Hematopoietic multipotent progenitor cell treated with erythropoietin and hydrocortisone succinate and interleukin-3 and kit ligand, for 4 days (in vitro differentiated cells): ENCODE measurements at regions not wholly inside any gene's neighbourhood (a gene's known extent, or its start where the extent isn't known, plus 50 kb on each side); places are given as distances from the start of the nearest gene placed in this dataset.

Experiments
- DNase-seq: peaks from one replicate; pipeline ENCODE4 v3.0.0-alpha.2; 2015

DNA sequence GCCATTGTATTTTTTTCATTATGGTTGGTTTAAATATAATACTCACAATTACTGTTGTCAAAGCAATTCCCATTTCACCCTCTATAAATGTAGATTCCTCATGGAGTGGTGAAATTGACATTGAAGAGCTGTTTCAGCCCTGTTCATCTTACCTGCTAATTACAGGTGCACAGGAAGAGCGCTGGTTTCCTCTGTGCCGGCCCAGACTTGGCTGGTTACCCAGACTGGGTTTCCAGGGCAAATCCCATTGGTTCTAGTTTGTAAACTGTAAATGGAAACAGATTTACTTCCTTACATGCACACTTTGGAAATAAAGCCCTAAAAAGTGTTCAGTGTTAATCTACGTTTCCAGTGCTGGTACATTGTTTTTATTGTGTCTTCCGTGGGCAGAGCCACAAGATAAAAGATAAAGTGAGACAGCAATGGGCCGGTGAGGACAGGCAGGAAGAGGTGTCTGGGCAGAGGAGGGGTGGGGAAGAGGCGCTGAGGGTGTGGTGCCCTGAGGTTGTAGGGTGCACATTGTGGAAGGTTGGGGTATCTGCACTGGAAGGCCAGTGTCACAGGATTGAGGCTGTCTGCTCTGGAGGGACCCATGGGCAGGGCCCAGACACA is 71.6 kb upstream of the ZPBP start:
- peak; percentile 52 for DNase-seq

- DNase-seq: no peak
These were observed 67.2 kb upstream of the ZPBP start for GRCh38 chr7:50160206-50160605.

DNA sequence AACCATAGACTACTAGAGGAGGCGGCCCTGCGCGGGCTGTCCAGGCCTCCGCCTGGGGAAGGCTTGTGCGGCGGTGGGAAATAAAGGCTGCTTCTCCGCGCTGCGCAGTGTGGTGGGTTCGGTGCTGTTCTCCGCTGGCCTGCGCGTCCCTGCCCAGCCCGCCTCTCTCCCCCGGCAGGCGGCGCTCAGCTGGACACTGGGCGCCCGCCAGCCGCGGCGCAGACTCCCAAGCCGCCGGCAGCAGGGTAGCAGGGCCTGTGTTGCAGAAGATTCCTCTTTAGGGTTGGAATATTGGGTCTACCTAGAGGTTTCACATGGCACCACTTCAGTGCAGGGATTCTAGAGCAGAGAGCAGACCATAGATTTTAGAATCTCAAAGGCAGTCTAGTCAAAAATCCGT is 66.1 kb upstream of the ZPBP start:
- no peak for DNase-seq

DNA sequence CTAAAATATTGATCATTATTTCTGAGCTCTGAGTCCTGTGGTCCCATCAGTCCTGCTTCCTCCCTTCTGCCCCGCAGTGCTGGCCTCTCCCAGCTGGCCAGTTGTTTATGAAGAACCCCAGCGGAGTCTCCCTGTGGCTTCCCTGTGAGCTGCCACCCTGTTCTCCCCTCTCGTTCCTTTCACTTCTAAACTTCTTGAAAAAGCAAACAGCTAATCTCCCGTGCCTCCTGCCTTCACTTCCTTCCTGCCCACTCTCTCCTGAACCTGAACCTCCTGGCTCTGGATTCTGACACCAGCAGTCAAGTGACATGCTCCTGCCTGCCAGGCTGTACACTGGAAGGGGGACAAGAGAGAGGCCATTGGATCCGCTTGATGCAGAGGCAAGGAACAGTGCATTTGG is 63.7 kb upstream of the ZPBP start:
- peak; percentile 72 for DNase-seq

- DNase-seq: no peak
These were observed 63.1 kb upstream of the ZPBP start for GRCh38 chr7:50156163-50156562.

DNA sequence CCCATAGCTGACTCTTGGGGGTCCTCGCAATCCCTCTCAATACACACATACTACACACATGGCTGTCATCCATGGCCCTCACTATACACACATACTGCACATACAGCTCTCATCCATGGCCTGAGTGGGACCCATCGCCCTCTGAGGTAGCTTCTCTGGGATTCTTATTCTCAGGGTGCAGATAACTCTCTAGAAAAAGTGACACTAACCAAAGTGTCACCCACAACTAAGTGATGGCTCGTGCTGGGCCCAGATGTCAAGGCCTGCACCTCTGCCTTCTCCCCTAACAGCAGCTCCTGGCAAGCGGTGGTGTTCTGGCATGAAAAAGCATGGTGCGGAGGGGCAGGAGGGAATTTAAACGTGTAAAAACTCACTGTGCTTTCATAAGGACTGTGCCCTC is 62.7 kb upstream of the ZPBP start:
- DNase-seq: no peak

- no peak for DNase-seq
These were observed 60.9 kb upstream of the ZPBP start for GRCh38 chr7:50153995-50154394.

GRCh38 chr7:50153148-50153547 is 60.1 kb upstream of the ZPBP start:
- DNase-seq: no peak

- DNase-seq: no peak
These were observed 59.4 kb upstream of the ZPBP start for GRCh38 chr7:50152486-50152885.

- DNase-seq: no peak
These were observed 58.6 kb upstream of the ZPBP start for GRCh38 chr7:50151661-50152060.

DNA sequence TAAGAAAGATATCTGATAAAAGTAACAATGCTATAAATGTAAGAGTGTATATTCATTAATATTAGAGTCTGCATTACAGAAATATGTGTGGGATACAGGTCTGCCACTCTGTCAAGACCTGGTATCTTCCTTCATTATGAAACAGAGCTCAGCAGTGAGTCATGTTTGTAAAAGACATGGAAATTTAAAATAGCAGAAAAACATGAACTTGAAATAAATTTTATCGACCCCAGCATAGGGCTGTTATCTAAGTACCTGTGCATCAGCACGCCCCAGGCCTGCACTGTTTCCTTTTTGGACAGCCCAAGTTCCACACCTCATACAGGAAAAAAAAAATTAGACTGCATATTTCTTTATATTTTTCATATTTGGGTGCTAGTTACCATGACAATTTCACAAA is 58.0 kb upstream of the ZPBP start:
- peak; percentile 31 for DNase-seq

DNA sequence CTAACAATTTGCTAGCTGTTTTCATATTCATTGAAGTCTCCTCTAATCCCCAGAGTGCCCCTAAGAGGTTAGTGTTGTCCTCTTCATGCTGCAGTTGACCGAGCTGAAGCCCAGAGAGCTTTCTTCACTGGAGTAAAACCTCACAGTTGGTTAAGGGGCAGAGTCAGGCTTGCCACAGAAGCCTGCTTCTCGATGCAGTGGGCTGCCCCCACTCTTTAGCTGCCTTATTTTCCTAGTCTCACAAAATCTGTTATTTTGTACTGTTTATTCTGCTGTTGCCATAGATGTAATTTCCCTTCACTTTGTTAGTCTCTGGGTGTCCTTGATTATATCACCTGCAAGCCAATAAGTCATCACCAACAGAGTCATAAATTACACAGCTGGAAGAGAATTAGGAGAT is 56.3 kb upstream of the ZPBP start:
- DNase-seq: no peak

GRCh38 chr7:50147951-50148808 is 55.1 kb upstream of the ZPBP start:
- DNase-seq: no peak

DNA sequence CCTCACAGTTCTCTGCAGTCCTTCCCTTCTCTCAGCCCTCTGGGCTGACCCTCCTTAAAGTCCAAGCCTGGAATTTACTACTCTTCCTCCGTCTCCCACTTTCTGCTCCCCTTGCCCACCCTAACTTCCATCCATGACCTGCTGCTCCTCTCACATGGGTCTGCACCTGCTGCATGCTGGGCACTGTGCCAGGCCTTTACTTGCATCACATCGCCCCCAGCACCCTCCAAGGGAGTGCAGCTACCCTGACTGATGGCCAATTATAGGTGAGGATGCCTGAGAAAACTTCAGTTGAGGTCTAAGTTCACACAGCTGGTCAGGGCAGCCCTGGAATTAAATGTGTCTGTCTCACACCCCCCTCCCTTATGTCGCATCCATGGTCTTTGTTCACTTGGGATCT is 53.6 kb upstream of the ZPBP start:
- no peak for DNase-seq

GRCh38 chr7:50145801-50146338 is 52.8 kb upstream of the ZPBP start:
- no peak for DNase-seq

DNA sequence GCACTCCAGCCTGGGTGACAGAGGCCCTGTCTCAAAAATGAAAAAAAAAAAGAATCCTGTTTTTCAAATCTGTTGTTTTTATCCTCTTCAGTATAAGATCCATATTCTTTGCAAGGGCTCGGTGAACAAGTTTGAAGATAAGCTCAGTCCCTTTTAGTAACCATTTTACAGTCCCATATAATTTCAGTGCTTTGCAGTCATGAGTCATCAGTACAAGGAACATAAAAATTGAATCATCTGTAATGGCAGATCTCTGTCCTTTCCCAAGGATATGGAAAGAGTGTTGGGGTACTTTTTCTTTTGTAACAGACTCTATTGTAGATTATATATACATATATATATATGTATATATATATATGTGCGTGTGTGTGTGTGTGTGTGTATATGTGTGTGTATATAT is 52.2 kb upstream of the ZPBP start:
- no peak for DNase-seq
